ENCODE measurements at regions not wholly inside any gene's neighbourhood (a gene's known extent, or its start where the extent isn't known, plus 50 kb on each side); places are given as distances from the start of the nearest gene placed in this dataset.

DNA sequence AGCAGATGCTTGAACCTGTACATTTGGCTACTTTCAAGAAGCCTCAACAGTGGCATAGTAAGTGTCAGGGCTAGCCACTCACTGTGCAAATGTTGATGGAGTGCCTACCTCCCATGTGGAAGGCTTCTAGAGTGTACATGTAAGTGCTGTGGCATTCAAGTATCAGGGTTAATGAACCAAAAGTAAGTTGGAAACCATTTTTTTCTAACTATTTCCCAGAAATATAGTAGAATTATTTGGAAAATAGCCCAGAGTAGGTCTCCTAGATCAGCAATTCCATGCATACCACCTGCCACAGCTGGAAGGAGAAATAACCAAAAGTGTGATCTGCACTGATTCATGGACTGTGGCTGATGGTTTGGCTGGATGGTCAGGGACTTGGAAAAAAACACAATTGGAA is 53.3 kb downstream of the FOXD1 start:
- no peak for DNase-seq

DNA sequence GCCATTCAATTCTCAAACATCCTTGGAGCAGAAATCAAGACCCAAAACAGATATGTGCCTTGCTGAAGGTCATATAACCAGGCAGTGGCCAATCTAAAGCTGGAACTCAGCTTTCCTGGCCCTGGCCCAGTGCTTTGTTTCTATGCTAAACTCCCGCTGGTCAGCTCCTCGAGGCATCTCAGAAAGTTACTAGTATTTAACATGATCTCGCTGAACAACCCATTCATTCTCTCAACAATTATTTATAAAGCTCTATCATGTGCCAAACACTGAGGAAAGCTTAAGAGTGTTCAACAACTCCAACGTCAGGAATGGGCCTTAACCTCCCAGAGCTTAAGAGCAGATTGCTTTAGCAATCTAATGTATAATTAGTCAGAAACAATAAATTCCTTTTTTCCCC is 54.0 kb downstream of the FOXD1 start:
- DNase-seq: no peak

DNA sequence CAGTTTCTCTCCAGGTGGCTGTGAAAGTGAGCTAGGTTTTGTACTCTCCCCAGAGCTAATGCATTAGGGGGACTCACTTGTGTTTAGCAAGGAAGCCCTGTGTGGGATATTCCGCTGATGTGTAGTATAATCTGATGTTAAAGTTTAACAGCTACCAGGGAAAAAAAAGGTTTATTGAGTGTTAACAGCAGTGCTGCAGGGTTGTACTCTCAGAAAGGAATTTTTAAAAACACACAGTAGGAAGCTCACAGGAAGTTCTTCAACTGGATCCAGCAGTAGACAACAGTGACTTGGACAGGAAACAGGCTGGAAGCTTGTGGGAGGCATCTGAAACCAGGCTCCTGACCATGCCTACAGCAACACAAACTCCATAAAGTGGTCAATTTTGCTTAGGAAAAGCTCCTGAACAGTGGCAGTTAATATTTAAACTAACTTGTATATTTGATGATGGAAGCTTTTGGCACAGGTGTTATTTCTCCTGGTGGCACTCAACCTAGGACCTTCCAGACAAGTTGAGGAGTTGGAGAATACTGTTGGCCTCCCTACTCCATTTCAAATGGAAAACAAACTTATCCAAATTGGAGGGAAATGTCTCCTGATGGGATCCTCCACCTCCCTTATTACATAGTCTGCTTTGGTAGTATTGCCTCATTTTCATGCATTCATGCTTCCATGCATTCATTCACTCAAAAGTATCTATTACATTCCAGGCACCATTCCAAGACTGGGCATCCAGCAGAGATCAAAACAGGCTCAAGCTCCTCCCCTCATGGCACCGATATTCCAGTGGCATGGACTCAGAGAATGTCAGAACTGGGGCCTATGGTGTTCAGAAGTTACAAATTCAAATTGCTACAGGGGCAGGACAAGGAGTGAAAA is 54.7 kb downstream of the FOXD1 start:
- DNase-seq: no peak

DNA sequence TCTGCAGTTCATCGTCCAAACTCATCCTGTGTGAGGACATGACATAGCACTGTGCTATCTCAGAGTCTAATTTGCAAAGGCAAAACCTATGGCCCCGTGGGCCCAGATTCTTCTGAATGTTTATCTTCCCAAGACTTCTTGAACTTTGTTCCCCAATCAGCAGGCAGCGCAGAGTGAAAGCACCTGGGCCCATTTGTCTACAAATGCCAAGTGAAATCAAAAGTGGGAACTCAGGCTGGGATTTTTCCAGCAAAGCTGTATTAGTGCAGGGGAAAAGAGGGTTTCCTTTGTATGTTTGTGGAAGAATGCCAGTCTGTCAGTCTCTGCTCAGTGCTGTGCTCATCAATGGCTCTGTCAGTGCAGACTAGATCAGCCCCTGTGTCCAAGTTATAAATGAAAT is 55.8 kb downstream of the FOXD1 start:
- DNase-seq: no peak

DNA sequence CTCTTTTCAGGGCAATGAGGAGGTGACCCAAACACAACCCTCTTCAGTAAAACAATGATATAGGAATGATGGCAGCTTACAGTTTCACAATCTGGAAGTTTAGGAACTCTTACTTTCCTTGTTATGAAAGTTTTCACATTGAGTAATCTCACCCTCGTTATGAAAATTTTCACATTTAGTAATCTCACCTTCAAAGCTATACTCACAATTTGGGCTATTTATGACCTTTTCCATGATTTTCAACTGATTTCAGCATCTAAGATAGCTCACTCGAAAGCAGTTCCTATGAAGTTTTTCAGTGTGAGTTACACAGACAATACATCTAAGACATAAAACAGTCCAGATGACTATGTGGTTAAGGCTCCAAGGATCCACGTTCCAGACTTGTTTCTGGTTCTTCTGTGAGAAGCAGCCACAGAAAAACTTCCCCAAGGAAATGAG is 57.1 kb downstream of the FOXD1 start:
- no peak for DNase-seq

DNA sequence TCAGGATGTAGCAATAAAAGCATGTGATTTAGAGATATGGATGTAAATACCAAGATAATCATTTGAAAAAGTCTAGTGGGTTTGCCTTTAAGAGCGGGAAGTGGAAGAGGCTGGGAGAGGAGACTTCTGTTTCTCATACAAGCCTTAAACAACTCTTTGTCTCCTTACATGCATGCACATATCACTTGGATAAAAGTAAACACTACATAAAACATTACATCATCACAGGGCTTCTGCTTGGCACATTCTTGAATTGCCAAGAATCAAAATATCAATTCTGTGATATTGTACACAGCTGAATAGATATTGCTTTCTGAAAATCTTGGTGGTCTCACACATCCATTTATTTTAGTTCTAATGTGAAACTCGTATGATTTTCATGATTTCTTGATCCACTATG is 57.6 kb downstream of the FOXD1 start:
- no peak for DNase-seq

DNA sequence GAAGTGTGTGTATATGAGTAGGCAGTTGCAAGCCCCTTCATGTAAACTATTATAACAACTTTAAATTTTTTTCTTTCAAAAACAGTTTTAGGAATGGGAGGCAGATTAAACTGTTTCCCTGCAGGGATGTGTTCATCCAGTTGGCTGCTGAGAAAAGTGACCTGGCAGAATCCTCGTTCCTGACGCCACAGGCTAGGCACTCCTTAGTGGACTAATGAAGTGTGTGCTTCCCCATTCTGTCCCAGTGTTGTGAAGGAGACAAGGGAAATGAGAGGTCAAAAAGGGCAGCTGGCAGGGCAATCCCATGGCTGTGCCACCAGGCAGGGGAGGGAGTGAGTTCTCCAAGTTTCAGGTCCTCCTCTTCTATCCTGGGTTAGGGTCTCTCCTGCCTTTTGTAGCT is 59.8 kb downstream of the FOXD1 start:
- no peak for DNase-seq

DNA sequence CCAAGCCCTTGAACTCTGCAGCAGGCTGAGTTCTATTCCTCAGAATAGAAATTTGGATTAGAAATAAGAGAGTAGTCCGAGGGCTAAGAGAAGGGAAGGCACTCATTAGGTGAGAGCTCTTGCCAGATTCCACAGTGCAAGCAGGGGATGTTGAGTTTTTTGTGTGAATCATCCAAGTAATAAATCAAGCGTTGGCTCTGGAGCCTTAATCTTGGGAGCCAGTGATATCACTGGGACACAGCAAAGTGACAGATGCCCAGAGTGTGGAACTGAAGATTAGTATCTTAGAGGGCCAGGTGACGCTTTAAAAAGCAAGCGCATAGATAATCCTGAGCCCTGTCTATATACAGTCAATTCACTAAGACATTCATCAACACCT is 60.3 kb downstream of the FOXD1 start:
- DNase-seq: no peak

DNA sequence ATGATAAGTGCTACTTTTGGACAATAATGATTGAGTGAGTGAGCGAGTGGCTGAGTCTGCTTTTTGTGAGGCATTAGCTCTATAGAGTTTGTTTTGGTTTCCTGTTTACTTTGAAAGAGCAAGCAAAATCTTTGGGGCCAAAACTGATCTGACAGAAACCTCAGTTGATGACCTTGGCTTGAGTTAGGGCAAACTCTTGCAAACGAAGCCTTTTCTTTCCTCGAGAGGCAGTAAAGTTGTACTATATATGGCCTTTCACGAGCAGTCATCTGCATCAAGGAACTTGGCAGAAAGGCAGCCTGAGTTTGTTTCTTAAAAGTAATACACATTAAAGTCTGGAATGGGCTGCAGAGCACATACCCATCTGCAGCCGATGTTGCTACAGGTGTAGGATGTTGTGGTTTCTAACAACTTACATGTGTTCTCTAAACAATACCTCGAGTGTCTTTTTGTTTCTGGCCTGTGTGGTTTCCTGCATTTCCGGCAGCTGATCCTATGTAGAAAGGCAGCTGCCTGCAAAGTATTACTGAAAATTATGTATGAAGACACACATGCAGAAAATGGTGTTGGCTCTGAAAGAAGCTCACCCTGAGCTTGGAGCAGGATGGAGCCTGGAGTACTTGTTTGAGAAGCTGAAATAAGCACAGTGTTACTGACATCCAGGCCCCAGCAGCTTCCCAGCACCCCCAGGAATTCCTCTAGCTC is 60.8 kb downstream of the FOXD1 start:
- peak; percentile 52 to 87 (median 67) for DNase-seq

DNA sequence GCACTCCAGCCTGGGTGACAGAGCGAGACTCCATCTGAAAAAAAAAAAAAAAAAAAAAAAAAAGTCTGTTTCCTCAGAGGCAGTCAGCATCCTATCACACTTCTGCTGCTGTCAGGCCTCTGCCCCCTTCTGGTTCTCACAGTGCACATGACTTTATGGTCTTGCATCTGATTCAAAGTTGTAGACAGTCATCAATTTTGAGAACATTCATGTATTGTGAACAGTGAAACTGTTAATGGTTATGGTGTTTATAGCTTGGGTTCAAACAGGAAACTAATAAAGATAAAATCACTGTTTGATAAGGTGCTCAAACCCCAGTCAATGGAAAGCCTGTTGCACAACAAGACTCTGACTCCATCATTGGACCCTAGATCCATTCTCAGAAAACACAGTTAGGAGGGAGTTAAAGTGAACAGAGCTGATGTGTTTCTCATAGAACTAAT is 61.4 kb downstream of the FOXD1 start:
- no peak for DNase-seq

DNA sequence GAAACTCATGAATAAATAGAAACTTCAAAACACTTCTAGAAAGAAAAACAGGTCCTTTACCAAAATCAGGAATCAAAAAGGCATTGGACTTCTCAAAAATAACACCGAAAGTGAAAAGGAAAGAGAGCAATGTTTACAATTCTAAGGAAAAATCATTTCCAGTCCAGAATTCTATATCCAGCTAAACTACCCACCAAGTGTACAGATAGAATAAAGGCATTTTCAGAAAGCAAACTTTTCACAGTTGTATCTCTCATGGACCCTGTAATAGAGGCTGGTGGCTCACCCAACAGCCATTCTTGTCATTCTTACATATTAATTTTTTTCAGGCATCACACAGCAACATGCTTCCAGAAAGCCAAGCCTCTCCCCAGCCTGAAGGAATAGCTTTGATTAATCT is 63.7 kb downstream of the FOXD1 start:
- no peak for DNase-seq

DNA sequence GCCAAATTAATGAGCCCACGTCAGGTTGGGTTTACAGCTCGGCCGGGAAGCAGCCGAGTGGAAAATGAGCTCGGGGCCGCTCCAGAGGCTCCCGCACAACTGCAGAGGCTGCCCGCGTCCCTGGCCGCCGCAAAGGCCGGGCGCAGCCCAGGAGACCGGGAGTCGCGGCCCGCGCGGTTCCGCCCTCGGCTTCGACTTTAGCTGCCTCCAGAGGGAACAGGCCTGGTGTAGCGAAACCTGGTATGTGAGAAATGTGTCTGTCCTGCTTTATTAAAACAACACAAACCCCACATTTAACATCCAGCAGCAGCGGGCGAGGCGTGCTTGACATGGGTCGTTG is 66.2 kb downstream of the FOXD1 start:
- no peak for DNase-seq

DNA sequence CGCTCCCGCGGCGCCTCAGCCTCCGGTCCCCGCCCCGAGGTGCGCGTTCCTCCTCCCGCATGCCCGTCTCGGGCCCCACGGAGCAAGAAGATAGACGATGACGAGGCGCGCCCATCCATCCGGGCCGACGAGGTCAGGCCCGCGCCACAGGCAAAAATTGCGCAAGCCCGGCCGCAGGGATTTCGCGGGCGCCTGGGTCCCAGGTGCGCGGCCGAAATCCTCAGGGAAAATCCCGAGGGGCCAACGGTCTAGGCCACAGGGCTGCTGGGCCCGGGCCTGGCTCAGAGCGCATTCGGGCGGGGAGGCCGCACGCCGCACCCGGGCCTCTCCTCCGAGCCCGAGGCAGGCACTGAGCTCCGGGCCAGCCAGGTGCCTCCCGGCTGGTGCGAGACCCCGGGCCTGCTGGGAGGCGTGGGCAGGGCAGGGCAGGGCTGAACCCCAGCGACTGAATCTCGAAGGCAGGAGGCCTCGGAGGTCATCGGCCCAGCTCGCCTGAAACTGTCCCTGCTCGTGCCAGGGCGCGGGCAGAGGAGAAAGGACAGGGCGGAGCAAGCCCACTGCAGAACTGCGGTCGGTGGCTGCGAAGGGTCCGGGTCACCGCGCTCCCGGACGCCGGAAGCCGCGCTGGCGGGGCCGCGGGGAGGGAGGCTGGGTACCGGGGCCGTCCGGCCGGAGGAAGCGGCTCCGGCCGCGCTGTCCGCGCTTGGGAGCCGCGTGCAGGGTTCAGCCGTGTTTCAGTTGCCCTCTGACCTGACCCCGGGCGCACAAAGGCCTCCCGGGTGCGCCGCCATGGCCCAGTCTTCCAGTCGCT is 66.8 kb downstream of the FOXD1 start:
- no peak for DNase-seq

DNA sequence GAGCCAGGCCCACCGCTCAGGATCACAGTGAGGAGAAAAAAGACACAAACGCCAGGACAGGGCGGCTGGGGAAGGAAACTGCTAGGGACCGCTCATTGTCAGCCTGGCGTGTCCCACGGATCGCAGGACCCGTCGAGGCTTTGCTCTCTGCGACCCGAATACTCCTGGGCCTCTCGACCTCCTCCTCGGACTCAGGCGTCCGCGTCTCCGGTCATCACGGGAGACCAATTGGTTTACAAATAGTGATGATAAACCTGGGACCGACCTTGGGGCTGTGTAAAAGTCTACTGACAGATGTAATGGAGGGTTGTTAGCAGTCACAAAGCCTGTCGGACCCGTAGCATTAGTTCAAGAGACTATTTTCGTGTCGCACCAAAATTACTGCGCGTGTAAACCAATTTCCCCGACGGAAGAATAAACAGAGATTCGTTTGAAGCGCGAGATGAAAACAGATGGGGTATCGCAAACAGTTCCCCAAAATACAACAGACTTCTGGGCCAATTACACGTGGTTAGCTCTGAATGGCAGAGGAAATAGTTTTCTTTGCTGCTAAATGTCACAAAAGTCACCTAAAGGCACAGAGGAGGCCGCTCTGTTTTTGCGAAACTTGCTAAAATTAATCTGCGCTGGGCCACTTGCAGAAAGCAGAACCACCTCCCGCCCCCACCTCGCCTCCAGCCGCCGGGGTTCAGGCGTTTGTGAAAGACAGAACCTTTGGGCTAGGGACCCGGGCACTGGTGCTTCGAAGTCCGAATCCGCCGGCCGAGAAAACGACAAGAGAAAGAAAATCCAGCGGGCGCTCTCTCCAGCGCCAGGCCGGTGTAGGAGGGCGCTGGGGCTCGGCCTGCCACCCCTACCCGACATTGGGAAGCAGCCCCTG is 67.6 kb downstream of the FOXD1 start:
- peak in 1 of 3 donors; percentile 24 for DNase-seq

DNA sequence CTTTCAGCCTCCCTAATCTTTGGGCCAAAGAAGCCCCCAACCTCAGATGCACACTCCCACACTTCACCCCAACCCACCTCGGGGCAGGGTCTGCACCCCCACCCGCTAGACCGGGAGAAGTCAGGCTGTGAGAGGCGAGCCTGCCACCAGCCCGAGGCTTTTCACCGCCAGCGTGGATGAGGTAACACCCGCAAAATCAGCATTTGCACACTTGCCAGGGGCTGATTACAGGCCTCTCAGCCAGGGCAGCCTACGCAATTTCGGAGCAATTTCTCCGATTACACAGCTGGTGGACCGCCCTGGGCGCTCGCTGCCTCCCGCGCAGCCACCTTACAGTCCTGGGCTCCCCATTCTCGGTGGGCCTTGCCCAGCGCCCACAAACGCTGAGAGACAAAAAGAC is 68.5 kb downstream of the FOXD1 start:
- DNase-seq: peak in 1 of 3 donors; percentile 24

DNA sequence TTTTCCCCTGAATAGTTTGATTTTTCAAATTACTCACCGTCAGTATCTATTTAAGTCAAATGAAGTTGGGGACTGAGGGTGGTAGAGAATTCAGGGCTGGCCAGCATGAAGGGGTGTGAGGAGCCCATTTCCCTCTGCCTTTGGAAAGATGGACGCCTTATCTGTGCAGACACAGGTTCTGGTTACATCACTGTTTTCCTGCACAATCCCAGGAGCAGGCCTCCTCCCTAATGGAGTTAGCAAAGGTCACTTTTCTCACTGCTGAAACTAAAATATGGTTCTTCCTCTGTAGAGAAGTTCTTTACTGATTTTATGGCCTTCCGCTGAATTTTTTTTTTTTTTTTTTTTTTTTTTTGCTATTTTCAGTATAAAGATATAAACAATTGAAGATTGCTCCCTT is 69.1 kb downstream of the FOXD1 start:
- DNase-seq: no peak

DNA sequence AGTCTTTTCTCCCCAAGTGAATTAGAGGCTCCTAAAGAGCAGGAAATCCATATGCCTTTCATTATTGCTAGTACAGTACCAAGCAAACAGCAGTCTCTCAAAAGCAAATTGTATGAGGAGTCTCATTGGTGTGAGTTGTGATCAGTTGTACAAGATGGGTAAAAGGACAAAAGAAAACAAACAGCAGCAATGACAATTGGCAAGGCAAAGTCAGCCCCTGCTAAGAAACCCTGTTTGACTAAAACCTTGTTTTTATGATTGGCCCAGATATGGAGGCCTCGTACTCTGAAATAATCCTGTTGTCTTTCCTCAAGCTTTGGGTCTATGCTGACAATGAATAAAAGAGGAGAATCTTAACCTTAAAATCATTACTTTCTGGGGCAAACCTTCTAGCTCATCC is 69.8 kb downstream of the FOXD1 start:
- DNase-seq: no peak

DNA sequence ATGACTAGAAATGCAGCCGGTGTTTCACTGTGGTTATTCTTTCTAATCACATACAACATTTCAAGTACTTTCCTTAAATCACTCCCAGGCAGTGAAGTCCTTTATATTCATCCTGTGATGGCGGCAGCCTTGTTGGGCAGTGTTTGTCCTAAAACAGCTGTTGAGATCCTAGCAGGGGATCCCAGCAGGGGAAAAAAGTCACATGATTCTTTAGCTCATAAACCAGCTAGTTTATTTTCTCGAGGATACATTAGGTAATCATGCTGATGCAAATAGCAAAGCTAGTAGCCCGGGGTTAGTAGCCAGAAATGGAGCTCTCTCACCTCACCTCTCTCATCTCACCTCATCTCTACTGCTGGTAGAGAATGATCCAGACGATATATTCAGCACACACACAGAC is 70.5 kb downstream of the FOXD1 start:
- peak in 1 of 3 donors; percentile 19 for DNase-seq

DNA sequence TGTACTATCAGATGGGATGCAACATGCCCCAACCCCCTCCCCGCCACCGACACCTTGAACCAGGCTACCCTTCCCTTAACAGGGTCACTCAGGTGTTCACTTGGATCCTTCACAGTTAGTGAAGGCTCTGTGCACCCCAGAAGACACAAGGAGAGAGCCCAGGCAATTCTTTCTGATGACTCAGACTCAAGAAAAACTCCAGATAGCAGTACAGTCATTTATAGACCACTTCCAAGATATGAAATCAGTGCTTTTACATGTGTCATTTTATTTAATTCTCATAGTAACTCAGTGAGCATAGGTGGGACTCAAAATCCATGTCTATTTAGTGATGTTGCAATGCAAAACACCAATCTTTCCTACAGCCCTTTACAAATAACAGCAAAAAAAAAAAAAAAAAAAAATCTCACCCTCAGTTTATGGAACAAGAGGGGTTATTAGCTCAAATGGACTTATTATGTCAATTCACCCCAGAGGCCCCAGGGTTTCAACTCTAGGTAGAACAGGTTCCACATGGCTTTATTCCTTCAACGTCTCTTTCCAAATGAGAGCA is 71.9 kb downstream of the FOXD1 start:
- no peak for DNase-seq

DNA sequence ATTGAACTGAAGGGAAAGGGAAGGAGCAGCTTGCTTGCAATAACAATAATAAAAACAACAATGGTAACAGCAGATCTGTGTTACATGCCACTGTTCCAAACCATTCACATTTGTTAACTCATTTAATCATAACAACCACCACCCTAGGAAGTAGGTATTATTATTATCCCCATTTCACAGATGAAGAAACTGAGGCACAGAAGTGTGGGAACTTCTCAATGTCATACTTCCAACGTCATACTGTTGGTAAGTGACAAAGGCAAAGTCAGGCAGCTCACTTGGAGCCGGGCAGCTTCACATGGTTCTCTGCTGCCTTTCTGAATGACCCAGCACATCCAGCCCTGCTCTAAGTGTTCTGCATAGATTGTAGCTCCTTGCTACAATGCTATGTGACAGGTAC is 72.6 kb downstream of the FOXD1 start:
- no peak for DNase-seq

DNA sequence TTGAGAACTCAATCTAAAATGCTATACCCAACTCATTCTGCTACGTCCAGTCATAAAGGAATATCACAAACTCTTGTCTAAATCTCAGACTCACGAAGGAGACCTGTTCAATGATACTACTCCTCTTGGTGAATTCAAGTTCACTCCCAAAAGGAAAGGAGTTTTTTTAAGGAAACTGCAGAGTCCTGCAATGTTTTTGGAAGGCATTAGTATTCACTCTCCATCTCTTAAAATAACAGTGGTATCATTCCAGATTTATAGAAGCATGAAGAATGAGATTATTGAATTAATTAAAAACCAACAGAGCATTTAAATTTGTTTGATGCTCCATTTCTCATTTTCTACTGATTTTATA is 73.4 kb downstream of the FOXD1 start:
- DNase-seq: no peak
